Osteoblast (primary cell): ENCODE measurements at regions not wholly inside any gene's neighbourhood (a gene's known extent, or its start where the extent isn't known, plus 50 kb on each side); places are given as distances from the start of the nearest gene placed in this dataset.
A peak's percentile ranks its signal among the peaks of the same experiment; 100 is the strongest.

Source experiments
- DNase-seq: peaks from one replicate; pipeline ENCODE4 v3.0.0; 2011; ENCODE audit warnings: low spot score, mixed read lengths; ENCODE audit not compliant: insufficient read length; ENCODE audit errors: missing footprints
- H2AFZ ChIP-seq: 2 replicates; pipeline ENCODE4 v1.6.0; 2011; ENCODE audit warnings: mild to moderate bottlenecking, low read length
- H3K27ac ChIP-seq: 2 replicates; pipeline ENCODE4 v1.5.1; 2011; ENCODE audit warnings: mild to moderate bottlenecking, low read depth, low read length, moderate library complexity
- H3K27me3 ChIP-seq: 2 replicates; pipeline ENCODE4 v1.6.0; 2012; ENCODE audit warnings: mild to moderate bottlenecking, control low read depth, inconsistent platforms, low read length, moderate library complexity; ENCODE audit not compliant: insufficient read depth
- H3K36me3 ChIP-seq: 2 replicates; pipeline ENCODE4 v1.5.1; 2011; ENCODE audit warnings: mild to moderate bottlenecking, low read length, control low read depth, moderate library complexity; ENCODE audit not compliant: insufficient read depth
- H3K4me1 ChIP-seq: 2 replicates; pipeline ENCODE4 v1.5.1; 2011; ENCODE audit warnings: mild to moderate bottlenecking, low read length, control low read depth, moderate library complexity; ENCODE audit not compliant: insufficient read depth
- H3K4me2 ChIP-seq: 2 replicates; pipeline ENCODE4 v1.6.0; 2011; ENCODE audit warnings: mild to moderate bottlenecking, low read length; ENCODE audit not compliant: insufficient read depth
- H3K4me3 ChIP-seq: fragments of 200-600 bp; sonication (generic); 3 replicates; pipeline ENCODE4 v1.5.1; 2012; ENCODE audit warnings: mild to moderate bottlenecking, low read length, inconsistent platforms; ENCODE audit not compliant: insufficient read depth
- H3K79me2 ChIP-seq: 2 replicates; pipeline ENCODE4 v1.6.0; 2012; ENCODE audit warnings: mild to moderate bottlenecking, low read length, control low read depth, inconsistent platforms; ENCODE audit not compliant: insufficient read depth
- H3K9me3 ChIP-seq: 2 replicates; pipeline ENCODE4 v1.5.1; 2011; ENCODE audit warnings: low read depth, low read length, control low read depth
- H4K20me1 ChIP-seq: 2 replicates; pipeline ENCODE4 v1.6.0; 2012; ENCODE audit warnings: mild to moderate bottlenecking, low read length, control low read depth; ENCODE audit not compliant: insufficient read depth
- CTCF ChIP-seq: IDR thresholded peaks from 2 replicates; pipeline ENCODE4 v1.5.1; 2011; ENCODE audit warnings: mild to moderate bottlenecking, low read depth, low read length, moderate library complexity; ENCODE audit errors: extremely low read depth

DNA sequence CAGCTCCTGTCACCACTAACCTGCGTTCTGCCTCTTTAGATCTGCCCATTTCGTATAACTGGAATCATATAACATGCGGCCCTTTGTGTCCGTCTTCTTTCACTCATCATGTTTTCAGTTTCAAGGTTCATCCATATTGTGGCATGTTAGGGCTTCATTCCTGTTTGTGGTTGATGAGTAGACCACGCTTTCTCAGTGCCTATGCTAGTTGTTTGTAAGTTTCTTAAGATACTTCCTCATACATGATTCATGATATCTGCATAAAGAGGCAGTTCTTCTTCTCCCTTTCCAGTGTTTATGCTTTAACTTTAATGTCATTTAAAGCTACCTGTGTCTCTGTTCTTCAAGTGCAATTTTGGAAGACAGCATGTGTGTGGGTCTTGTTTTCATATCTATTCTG lies 79.5 kb upstream of the FAM20C start:
- no peak for TF ChIP-seq CTCF
- H2AFZ ChIP-seq, result peak overlapping the region; percentile 12
- no peak overlapping the region for H3K4me2 ChIP-seq
- H3K27ac ChIP-seq, result no peak overlapping the region
- H3K27me3 ChIP-seq, result peaks cover 6% of the 10 kb centered on the region
- no peaks in the 10 kb centered on the region for H3K79me2 ChIP-seq
- no peaks in the 10 kb centered on the region for H4K20me1 ChIP-seq
- no peak for DNase-seq
- H3K4me3 ChIP-seq, result no peak overlapping the region
- no peaks in the 10 kb centered on the region for H3K36me3 ChIP-seq
- peaks cover 11% of the 10 kb centered on the region for H3K4me1 ChIP-seq
- no peaks in the 10 kb centered on the region for H3K9me3 ChIP-seq

- DNase-seq, result peak; percentile 89
- H3K4me2 ChIP-seq, result peak overlapping the region; percentile 48
- peak overlapping the region; percentile 38 for H2AFZ ChIP-seq
These were observed 77.0 kb upstream of the FAM20C start for GRCh38 chr7:115274-115911.

GRCh38 chr7:116188-116981 lies 76.0 kb upstream of the FAM20C start:
- peak overlapping the region; percentile 38 for H2AFZ ChIP-seq
- no peaks in the 10 kb centered on the region for H4K20me1 ChIP-seq
- H3K9me3 ChIP-seq, result no peaks in the 10 kb centered on the region
- no peak overlapping the region for H3K27ac ChIP-seq
- no peak for TF ChIP-seq CTCF
- no peaks in the 10 kb centered on the region for H3K79me2 ChIP-seq
- no peaks in the 10 kb centered on the region for H3K36me3 ChIP-seq
- DNase-seq, result no peak
- no peak overlapping the region for H3K4me2 ChIP-seq
- H3K27me3 ChIP-seq, result peaks cover under 1% of the 10 kb centered on the region
- no peak overlapping the region for H3K4me3 ChIP-seq
- H3K4me1 ChIP-seq, result peaks cover 11% of the 10 kb centered on the region

More at GRCh38 chr7:115274-115911, 77.0 kb upstream of the FAM20C start:
- H3K27me3 ChIP-seq, result peaks cover 2% of the 10 kb centered on the region
- H3K9me3 ChIP-seq, result no peaks in the 10 kb centered on the region
- H3K4me3 ChIP-seq, result no peak overlapping the region
- H3K4me1 ChIP-seq, result peaks cover 11% of the 10 kb centered on the region
- H3K36me3 ChIP-seq, result no peaks in the 10 kb centered on the region
- H3K79me2 ChIP-seq, result no peaks in the 10 kb centered on the region
- H3K27ac ChIP-seq, result no peak overlapping the region
- TF ChIP-seq CTCF, result no peak
- H4K20me1 ChIP-seq, result no peaks in the 10 kb centered on the region
